ENCODE measurements at regions not wholly inside any gene's neighbourhood (a gene's known extent, or its start where the extent isn't known, plus 50 kb on each side); places are given as distances from the start of the nearest gene placed in this dataset.

GRCh38 chr11:32318071-32319055 is 117.0 kb downstream of the WT1 start:
- ATAC-seq (no peak), DNase-seq (ENCODE audit: low read depth in 1 of 2, low spot score in 1 of 2) (no peak), FAIRE-seq (no peak)
- Histone ChIP-seq H3K27ac (no peak overlapping the region), H3K4me2 (no peak overlapping the region), H3K4me1 (peaks cover 5% of the 10 kb centered on the region), H3K4me3 (no peak overlapping the region), H3K9me3 (no peaks in the 10 kb centered on the region)
- CTCF ChIA-PET = interaction anchor here (0.6 to 4.8 kb wide), 3 partner anchors 12 to 856 kb away, joined by 3 to 29 read pairs (median 3); no protein-coding TSS in a partner anchor
- WGBS (ENCODE audit: missing lambda C conversion rate) = 55% methylated on average over 5 of the region's 5 CpGs
- no peak for TF ChIP-seq MAFK (IDR thresholded peaks at IDR 0.05; ENCODE audit: partially characterized antibody)
- POLR2A ChIA-PET = no interaction called here

- Histone ChIP-seq H3K4me2 (no peak overlapping the region), H3K4me3 (no peak overlapping the region), H3K9me3 (no peaks in the 10 kb centered on the region), H3K4me1 (no peaks in the 10 kb centered on the region), H3K27ac (no peak overlapping the region)
- no peak for TF ChIP-seq RNF2 (IDR thresholded peaks at IDR 0.05; ENCODE audit: borderline replicate concordance, low read depth)
- no peak for TF ChIP-seq RFX5 (IDR thresholded peaks at IDR 0.05)
- TF ChIP-seq NPAS2 (CRISPR knock-in tag; IDR thresholded peaks at IDR 0.05; ENCODE audit: borderline replicate concordance) = no peak
- TF ChIP-seq CTCF (IDR thresholded peaks at IDR 0.05) = no peak; the same call in 2 of the 3 replicates
- no peak for TF ChIP-seq HMGXB4 (CRISPR knock-in tag; IDR thresholded peaks at IDR 0.05; ENCODE audit: borderline replicate concordance)
- no peak for TF ChIP-seq CBX8 (IDR thresholded peaks at IDR 0.05)
- TF ChIP-seq BCL3 (IDR thresholded peaks at IDR 0.05) = no peak
- no peak for TF ChIP-seq ZNF302 (CRISPR knock-in tag; IDR thresholded peaks at IDR 0.05)
- no peak for TF ChIP-seq NFE2L2 (conservative IDR thresholded peaks at IDR 0.05; ENCODE audit: low read length)
- no peak for TF ChIP-seq USF2 (IDR thresholded peaks at IDR 0.05)
- TF ChIP-seq KDM5A (IDR thresholded peaks at IDR 0.05) = no peak
- no peak for TF ChIP-seq KDM1A (IDR thresholded peaks at IDR 0.05; ENCODE audit: low read depth)
- TF ChIP-seq TFCP2L1 (CRISPR knock-in tag; IDR thresholded peaks at IDR 0.05) = no peak
- no peak for TF ChIP-seq CBX2 (IDR thresholded peaks at IDR 0.05; ENCODE audit: borderline replicate concordance, low read depth)
- DNase-seq (ENCODE audit: low read depth in 1 of 2, low spot score in 1 of 2) (no peak), ATAC-seq (no peak), FAIRE-seq (no peak)
- CTCF ChIA-PET = interaction anchor here (0.7 to 9.2 kb wide), 22 partner anchors 8 to 470 kb away, joined by 3 to 83 read pairs (median 4); partner anchors contain the start of genes CCDC73 and EIF3M
- POLR2A ChIA-PET = interaction anchor here (1.7 kb wide), 1 partner anchor 11 kb away, joined by 5 read pairs; no protein-coding TSS in a partner anchor
- under 1% methylated on average over 3 of the region's 3 CpGs for WGBS (ENCODE audit: missing lambda C conversion rate)
Observed at GRCh38 chr11:32323814-32324130, 111.6 kb downstream of the WT1 start.

GRCh38 chr11:32325187-32325586 is 110.2 kb downstream of the WT1 start:
- Histone ChIP-seq H3K4me3 (no peak overlapping the region), H3K4me1 (no peaks in the 10 kb centered on the region), H3K9me3 (no peaks in the 10 kb centered on the region), H3K27ac (no peak overlapping the region), H3K4me2 (no peak overlapping the region)
- FAIRE-seq = no peak
- no peak for ATAC-seq
- POLR2A ChIA-PET = no interaction called here
- CTCF ChIA-PET = interaction anchor here (0.7 to 9.2 kb wide), 8 partner anchors 9 to 485 kb away, joined by 3 to 83 read pairs (median 8); no protein-coding TSS in a partner anchor
- no peak for DNase-seq (ENCODE audit: low read depth in 1 of 2, low spot score in 1 of 2)
- 68% methylated on average over 3 of the region's 3 CpGs for WGBS (ENCODE audit: missing lambda C conversion rate)
- no peak for TF ChIP-seq CTCF (IDR thresholded peaks at IDR 0.05)
- no peak for TF ChIP-seq ESRRA (IDR thresholded peaks at IDR 0.05; ENCODE audit: borderline replicate concordance, low read length)
- no peak for TF ChIP-seq RCOR1 (IDR thresholded peaks at IDR 0.05; ENCODE audit: low read depth, low read length)
- TF ChIP-seq PHF8 (IDR thresholded peaks at IDR 0.05; ENCODE audit: borderline replicate concordance, low read depth) = no peak
- TF ChIP-seq RAD21 (conservative IDR thresholded peaks at IDR 0.05 in 1 of 2, IDR thresholded peaks at IDR 0.05 in 1 of 2) = no peak
- TF ChIP-seq EHF (CRISPR knock-in tag; IDR thresholded peaks at IDR 0.05) = no peak
- no peak for TF ChIP-seq JUN (IDR thresholded peaks at IDR 0.05)
- no peak for TF ChIP-seq HDAC2 (IDR thresholded peaks at IDR 0.05)
- no peak for TF ChIP-seq HOXB13 (CRISPR knock-in tag; IDR thresholded peaks at IDR 0.05; ENCODE audit: low read depth)
- TF ChIP-seq CBX8 (IDR thresholded peaks at IDR 0.05) = no peak
- TF ChIP-seq FOSL2 (IDR thresholded peaks at IDR 0.05) = no peak
- TF ChIP-seq FOSL2 (CRISPR knock-in tag; IDR thresholded peaks at IDR 0.05) = no peak
- no peak for TF ChIP-seq GATA3 (IDR thresholded peaks at IDR 0.05; ENCODE audit: borderline replicate concordance)

Data from A549 (cell line).